ENCODE measurements at regions not wholly inside any gene's neighbourhood (a gene's known extent, or its start where the extent isn't known, plus 50 kb on each side); places are given as distances from the start of the nearest gene placed in this dataset.
"Not testable (repeated sequence)": the region's sequence is repeated elsewhere in the genome, so short reads cannot be mapped to it uniquely, and the experiment has no call there.

DNA sequence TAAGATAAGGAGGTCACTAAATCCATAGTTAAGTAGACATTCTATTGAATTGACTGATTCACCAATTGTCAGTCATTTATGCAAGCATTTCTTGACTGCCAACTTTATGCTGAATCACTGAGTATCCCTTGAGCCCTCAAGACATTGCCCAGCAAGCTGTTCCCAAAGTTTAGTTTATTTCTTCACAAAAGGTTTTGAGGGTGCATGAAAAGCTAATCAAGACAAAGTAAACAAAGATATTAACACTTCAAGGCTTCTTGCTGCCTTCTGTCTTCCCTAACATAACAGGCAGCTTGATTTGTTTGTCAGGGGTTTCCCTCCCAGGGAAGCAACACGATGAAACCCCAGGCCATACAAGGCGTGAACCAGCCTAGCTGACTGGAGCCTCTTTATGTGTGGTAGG is 374.4 kb downstream of the SPRY2 start:
- DNase-seq, result no peak

DNA sequence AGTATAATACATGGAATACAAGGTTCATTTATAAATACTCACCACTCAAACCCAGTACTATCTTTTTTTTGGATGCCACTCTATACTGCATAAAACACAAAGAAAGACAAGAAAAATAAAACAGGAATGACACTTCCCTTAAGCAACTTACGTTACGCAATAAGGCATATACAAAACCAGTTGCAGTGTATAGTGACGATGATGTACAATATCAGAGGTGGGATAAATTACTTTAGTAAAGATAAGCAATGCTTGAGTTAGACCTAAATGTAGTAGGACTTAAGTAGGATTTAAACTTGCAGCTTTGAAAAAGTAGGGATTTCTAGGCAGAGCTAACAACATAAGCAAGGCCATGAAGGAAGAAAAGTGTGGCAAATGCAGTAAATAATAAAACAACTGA is 374.9 kb downstream of the SPRY2 start:
- no peak for DNase-seq

- no peak for DNase-seq
Measured at GRCh38 chr13:79946556-79946955, 394.4 kb downstream of the SPRY2 start.

GRCh38 chr13:79943346-79944023 is 397.4 kb downstream of the SPRY2 start:
- DNase-seq, result no peak

- no peak for DNase-seq
Measured at GRCh38 chr13:79941752-79942151, 399.2 kb downstream of the SPRY2 start.

- DNase-seq, result no peak
Measured at GRCh38 chr13:79939689-79940088, 401.2 kb downstream of the SPRY2 start.

GRCh38 chr13:79937771-79938216 is 403.1 kb downstream of the SPRY2 start:
- DNase-seq, result no peak

- no peak for DNase-seq
Measured at GRCh38 chr13:79937311-79937710, 403.6 kb downstream of the SPRY2 start.

GRCh38 chr13:79936368-79937136 is 404.4 kb downstream of the SPRY2 start:
- DNase-seq, result no peak

DNA sequence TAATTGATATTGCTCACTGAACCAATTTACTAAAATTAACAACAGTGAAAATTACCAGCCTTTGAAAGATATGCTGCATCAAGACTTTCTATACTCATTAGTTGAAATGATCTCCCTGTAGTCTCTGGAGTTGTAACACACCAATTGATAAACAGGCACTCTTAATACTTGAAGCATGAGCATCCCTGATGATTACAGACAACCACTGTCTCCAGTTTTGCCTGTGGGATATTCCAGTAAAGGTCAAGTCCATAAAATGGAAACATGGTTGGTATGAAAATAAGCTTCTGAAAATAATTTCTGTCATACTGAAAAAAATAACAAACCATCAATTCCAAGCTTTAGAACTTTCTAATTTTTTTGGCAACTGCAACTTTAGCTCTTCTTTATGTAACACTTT is 405.8 kb downstream of the SPRY2 start:
- no peak for DNase-seq

- DNase-seq, result no peak
Measured at GRCh38 chr13:79933389-79933788, 407.5 kb downstream of the SPRY2 start.

GRCh38 chr13:79932556-79932955 is 408.4 kb downstream of the SPRY2 start:
- DNase-seq, result no peak

DNA sequence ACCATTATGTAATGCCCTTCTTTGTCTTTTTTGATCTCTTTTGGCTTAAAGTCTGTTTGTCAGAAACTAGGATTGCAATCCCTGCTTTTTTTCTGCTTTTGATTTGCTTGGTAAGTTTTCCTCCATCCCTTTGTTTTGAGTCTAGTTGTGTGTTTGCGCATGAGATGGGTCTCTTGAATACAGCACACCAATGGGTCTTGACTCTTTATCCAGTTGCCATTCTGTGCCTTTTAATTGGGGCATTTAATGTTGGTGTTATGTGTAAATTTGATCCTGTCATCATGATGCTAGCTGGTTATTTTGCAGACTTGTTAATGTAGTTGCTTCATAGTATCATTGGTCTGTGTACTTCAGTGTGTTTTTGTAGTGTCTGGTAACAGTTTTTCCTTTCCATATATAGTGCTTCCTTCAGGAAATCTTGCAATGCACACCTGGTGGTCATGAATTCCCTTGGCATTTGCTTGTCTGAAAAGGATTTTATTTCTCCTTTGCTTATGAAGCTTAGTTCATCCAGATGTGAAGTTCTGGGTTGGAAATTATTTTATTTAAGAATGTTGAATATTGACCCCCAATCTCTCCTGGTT is 416.9 kb downstream of the SPRY2 start:
- DNase-seq, result not testable (repeated sequence)

DNA sequence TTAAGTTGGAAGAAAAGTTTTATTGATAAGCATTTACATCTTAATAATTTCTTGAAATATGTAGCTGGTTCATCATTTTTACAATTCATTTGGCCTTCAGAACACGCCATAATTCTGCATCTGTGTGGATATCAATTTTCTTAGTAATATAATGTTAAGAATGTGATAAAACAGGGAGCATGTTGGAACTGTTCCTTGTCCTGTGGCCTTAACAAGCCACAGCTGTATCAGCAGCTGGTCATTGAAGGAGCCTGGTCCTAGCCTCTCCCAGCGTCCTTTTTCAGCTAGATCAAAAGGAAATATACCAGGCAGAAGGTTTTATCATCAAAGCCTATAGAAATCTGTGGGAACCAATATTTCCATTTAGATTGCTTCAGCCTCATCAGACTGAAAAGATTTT is 421.8 kb downstream of the SPRY2 start:
- DNase-seq, result no peak

DNA sequence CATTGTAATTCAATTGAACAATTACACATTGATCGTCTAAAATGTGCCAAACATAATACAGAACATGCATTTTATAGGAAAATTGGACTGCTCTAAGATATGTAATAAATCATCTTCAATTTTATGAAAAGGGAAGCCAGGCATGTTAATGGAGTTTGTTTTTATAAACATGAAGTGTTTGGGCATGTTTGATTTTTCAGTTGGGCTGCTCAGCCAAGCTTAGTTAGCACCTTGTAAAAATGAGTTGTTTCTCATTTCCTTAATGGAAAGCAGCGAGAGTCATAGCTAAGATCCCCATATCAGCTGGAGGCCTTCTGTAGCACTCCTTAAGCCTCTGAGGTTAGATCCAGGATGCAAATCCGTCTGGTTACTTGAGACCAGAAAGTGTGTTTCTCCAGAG is 422.3 kb downstream of the SPRY2 start:
- DNase-seq, result no peak

DNA sequence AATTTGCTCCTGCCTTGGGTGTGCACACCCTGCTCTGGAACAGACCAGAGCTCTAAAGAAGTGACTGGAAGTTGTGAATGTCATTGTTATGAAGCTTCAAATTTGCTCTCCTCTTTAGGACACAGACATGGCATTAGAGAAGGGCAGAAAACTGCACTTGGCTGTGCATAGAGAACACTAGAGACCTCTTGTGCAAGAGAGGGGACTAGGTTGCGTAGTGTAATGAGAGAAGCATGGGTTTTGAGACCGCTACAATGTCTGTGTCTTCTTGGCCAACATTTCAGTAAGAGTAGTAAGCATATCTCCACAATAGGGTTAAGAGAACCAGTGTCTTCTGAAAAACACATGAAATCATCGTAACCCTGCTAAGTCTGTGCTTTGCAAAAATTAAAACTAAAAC is 423.3 kb downstream of the SPRY2 start:
- DNase-seq, result no peak

DNA sequence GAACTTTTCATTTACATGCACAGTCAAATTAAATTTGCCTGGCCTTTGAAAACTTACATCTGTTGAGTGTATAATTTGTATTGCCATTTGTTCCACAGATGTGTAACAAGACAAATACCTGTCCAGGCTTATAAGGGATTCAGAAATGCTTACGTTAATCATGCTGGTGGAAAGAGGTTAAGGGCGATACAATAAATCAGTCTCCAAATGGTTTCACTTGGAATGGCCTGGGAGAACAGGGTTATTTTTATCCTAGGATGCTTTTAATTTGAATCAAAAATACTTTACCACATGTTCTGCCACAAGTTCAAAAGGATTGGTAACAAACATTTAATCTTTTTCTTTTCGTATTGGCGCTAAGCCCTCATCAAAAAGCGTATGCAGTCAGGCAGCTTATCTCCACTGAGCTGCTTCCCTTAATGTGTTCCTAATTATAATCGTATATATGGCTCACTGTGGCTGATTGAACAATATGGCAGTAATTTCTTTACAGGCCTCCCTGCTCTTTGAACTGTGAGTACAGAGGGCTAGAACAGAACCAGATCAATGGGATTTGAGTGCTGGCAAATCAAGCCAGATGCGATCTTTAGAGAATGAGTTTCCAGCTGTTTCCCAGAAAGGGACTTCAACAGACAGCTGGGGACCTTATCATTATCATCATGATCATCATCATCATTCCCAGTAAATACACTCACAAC is 425.7 kb downstream of the SPRY2 start:
- no peak for DNase-seq

- no peak for DNase-seq
Measured at GRCh38 chr13:79913141-79913827, 427.6 kb downstream of the SPRY2 start.

- DNase-seq, result no peak
Measured at GRCh38 chr13:79912403-79912802, 428.5 kb downstream of the SPRY2 start.

DNA sequence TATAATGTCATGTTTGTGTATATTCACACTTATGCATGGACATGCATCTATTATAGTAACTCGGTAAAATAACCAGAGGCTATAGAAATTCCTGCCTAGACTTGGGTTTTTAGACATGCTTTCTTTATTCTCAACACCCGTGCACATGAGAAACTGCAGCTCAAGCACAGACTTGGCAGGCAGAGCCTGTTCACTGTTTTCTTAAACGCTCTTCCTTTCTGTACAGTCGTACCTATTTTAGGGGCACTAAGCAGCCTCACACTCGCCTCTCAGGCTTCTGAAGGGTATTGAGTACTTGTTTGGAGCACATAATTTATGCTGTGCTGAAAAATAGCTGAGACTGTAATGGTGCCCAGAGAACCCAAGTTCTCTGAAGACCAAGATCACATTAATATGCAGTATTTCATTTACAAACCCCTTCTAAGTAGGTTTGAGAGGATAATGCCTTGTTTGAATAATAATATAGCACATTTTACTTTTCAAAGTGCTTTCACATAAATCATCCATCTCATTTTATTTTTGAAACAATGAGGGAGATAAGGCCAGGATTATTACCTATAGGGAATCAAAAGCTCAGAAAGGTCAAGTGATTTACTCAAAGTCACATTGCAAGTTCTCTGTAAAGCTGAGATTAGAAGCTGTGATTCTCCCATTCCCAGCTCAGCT is 429.9 kb downstream of the SPRY2 start:
- DNase-seq, result no peak

- no peak for DNase-seq
Measured at GRCh38 chr13:79909644-79910043, 428.7 kb downstream of the NDFIP2 start.

- no peak for DNase-seq
Measured at GRCh38 chr13:79908381-79908780, 427.4 kb downstream of the NDFIP2 start.
